Fibroblast of lung (primary cell): ENCODE measurements at regions not wholly inside any gene's neighbourhood (a gene's known extent, or its start where the extent isn't known, plus 50 kb on each side); places are given as distances from the start of the nearest gene placed in this dataset.

Experiments
- DNase-seq, 2 donors: peaks; one replicate each; pipeline versions ENCODE4 v3.0.0 to v3.0.0-alpha.2; 2010; ENCODE audit warnings: low read depth in 2 of 2
- H2AFZ ChIP-seq: 2 replicates; pipeline ENCODE4 v1.5.1; 2012; ENCODE audit warnings: low read length, control low read depth, inconsistent platforms
- H3K27ac ChIP-seq: 2 replicates; pipeline ENCODE4 v1.5.1; 2011; ENCODE audit warnings: low read length, control low read depth; ENCODE audit not compliant: insufficient read depth
- H3K27me3 ChIP-seq: 2 replicates; pipeline ENCODE4 v1.5.1; 2011; ENCODE audit warnings: mild to moderate bottlenecking, low read length; ENCODE audit not compliant: control insufficient read depth, insufficient read depth
- H3K36me3 ChIP-seq: 2 replicates; pipeline ENCODE4 v1.5.1; 2011; ENCODE audit warnings: low read length; ENCODE audit not compliant: control insufficient read depth, insufficient read depth
- H3K4me1 ChIP-seq: 2 replicates; pipeline ENCODE4 v1.5.1; 2011; ENCODE audit warnings: low read length; ENCODE audit not compliant: control insufficient read depth, insufficient read depth; ENCODE audit errors: extremely low read depth
- H3K4me2 ChIP-seq: 2 replicates; pipeline ENCODE4 v1.5.1; 2011; ENCODE audit warnings: low read length, control low read depth; ENCODE audit not compliant: insufficient read depth; ENCODE audit errors: extremely low read depth
- H3K4me3 ChIP-seq, 4 experiments: fragments of 200-600 bp in 1 of 4; sonication (generic) in 1 of 4; replicated peaks in 1 of 4; 2 replicates each; pipeline ENCODE4 v1.5.1; 2011 to 2016; ENCODE audit warnings: low read length in 4 of 4, low read depth in 3 of 4, mild to moderate bottlenecking in 3 of 4, control low read depth in 2 of 4, inconsistent platforms in 1 of 4, mixed read lengths in 1 of 4; ENCODE audit not compliant: insufficient read depth in 1 of 4; ENCODE audit errors: control extremely low read depth in 1 of 4
- H3K79me2 ChIP-seq: 2 replicates; pipeline ENCODE4 v1.5.1; 2012; ENCODE audit warnings: mild to moderate bottlenecking, low read length, inconsistent platforms; ENCODE audit not compliant: control insufficient read depth, insufficient read depth
- H3K9ac ChIP-seq: 2 replicates; pipeline ENCODE4 v1.5.1; 2011; ENCODE audit warnings: mild to moderate bottlenecking, low read length, control low read depth; ENCODE audit not compliant: insufficient read depth
- H3K9me3 ChIP-seq: 2 replicates; pipeline ENCODE4 v1.5.1; 2012; ENCODE audit warnings: low read depth, low read length; ENCODE audit not compliant: control insufficient read depth, insufficient read depth
- H4K20me1 ChIP-seq: 2 replicates; pipeline ENCODE4 v1.5.1; 2011; ENCODE audit warnings: low read length; ENCODE audit not compliant: control insufficient read depth, insufficient read depth; ENCODE audit errors: extremely low read depth
- EZH2 ChIP-seq: IDR thresholded peaks from 2 replicates; pipeline ENCODE4 v1.5.1; 2012; ENCODE audit warnings: low read length, control low read depth, mild to moderate bottlenecking; ENCODE audit errors: missing control alignments
- TF ChIP-seq, protein P1 (sequence below), 2 donors: IDR thresholded peaks in 1 of 2; conservative IDR thresholded peaks in 1 of 2; 1 replicate in 1 of 2; 2 replicates in 1 of 2; pipeline ENCODE4 v1.5.1; 2011 to 2012; ENCODE audit warnings: low read length in 2 of 2, control low read depth in 1 of 2, inconsistent platforms in 1 of 2, low read depth in 1 of 2, mild to moderate bottlenecking in 1 of 2

DNA sequence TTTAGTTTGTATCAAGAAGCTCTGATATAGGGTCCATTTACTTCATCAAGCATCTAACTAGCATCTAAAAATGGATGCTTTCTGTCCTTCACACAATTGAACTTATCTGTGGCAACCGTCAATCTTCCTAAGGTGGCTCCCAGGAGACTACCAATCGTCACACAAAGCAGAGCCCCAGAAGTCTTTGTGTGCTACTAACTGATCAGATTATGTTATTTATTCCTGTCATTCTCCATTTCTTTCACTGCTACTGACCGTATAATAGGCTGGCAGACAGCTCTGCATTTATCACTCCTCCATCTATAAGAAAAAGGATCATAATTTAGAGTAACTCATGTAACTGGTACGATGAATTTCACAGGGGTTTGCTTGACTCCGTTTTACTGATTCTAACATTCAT is 585.0 kb upstream of the NXPH2 start:
- H3K27ac ChIP-seq, result no peak overlapping the region
- TF ChIP-seq, protein P1, sequence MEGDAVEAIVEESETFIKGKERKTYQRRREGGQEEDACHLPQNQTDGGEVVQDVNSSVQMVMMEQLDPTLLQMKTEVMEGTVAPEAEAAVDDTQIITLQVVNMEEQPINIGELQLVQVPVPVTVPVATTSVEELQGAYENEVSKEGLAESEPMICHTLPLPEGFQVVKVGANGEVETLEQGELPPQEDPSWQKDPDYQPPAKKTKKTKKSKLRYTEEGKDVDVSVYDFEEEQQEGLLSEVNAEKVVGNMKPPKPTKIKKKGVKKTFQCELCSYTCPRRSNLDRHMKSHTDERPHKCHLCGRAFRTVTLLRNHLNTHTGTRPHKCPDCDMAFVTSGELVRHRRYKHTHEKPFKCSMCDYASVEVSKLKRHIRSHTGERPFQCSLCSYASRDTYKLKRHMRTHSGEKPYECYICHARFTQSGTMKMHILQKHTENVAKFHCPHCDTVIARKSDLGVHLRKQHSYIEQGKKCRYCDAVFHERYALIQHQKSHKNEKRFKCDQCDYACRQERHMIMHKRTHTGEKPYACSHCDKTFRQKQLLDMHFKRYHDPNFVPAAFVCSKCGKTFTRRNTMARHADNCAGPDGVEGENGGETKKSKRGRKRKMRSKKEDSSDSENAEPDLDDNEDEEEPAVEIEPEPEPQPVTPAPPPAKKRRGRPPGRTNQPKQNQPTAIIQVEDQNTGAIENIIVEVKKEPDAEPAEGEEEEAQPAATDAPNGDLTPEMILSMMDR (conservative IDR thresholded peaks at IDR 0.05 in 1 of 2, IDR thresholded peaks at IDR 0.05 in 1 of 2; ENCODE audit: low read depth in 1 of 2, low read length in 2 of 2), result no peak
- no peak for TF ChIP-seq EZH2
- H3K79me2 ChIP-seq, result no peaks in the 10 kb centered on the region
- H3K36me3 ChIP-seq, result no peaks in the 10 kb centered on the region
- H3K9me3 ChIP-seq, result no peaks in the 10 kb centered on the region
- no peak overlapping the region for H3K4me2 ChIP-seq
- H3K4me1 ChIP-seq, result no peaks in the 10 kb centered on the region
- no peaks in the 10 kb centered on the region for H4K20me1 ChIP-seq
- no peak for DNase-seq
- no peak overlapping the region for H2AFZ ChIP-seq
- H3K4me3 ChIP-seq, result no peak overlapping the region
- no peaks in the 10 kb centered on the region for H3K27me3 ChIP-seq
- no peak overlapping the region for H3K9ac ChIP-seq

DNA sequence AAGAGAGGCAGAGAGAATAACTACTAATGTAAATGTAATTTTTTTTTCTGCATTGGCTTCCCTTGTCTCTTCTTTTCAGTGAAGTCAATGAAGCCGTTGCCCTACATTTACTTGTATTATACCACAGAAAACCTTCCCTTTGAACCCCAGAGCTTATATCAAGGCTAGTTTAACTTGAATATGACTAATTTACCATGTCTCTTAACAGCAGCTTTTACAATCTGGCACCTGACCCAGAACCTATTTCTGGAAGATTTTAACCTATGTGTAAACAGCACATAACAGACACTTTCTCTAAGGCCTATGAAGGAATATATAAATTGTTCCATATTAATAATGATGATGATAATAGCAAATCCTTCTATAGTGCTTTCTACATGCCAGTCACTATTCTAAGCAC is 580.5 kb upstream of the NXPH2 start:
- Histone ChIP-seq H3K79me2 (no peaks in the 10 kb centered on the region), H3K4me1 (no peaks in the 10 kb centered on the region), H3K4me3 (no peak overlapping the region), H3K9me3 (no peaks in the 10 kb centered on the region), H3K36me3 (no peaks in the 10 kb centered on the region), H3K4me2 (no peak overlapping the region), H3K9ac (no peak overlapping the region), H2AFZ (no peak overlapping the region), H3K27me3 (no peaks in the 10 kb centered on the region), H3K27ac (no peak overlapping the region), H4K20me1 (no peaks in the 10 kb centered on the region)
- TF ChIP-seq, protein P1 (conservative IDR thresholded peaks at IDR 0.05 in 1 of 2, IDR thresholded peaks at IDR 0.05 in 1 of 2; ENCODE audit: low read depth in 1 of 2, low read length in 2 of 2), result no peak
- no peak for TF ChIP-seq EZH2
- DNase-seq, result no peak

DNA sequence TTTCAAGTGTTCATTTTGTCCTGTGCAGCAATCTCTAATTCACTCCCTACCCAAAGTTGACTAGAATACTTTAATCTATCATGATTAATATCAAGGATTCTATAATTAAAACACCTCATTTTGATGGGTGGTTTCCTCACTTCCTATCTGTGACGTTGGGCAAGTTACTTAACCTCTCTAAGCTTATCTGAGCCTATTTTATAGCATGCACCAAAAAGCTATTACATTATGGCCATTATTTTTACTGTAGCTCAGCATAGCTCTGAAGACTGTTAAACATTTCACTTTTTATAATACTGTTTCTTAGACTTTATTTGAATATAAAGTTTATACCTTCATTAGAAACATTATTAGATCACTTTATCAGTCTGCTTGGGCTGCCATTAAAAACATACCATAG is 579.6 kb upstream of the NXPH2 start:
- H3K9me3 ChIP-seq, result no peaks in the 10 kb centered on the region
- no peaks in the 10 kb centered on the region for H4K20me1 ChIP-seq
- H3K9ac ChIP-seq, result no peak overlapping the region
- no peaks in the 10 kb centered on the region for H3K79me2 ChIP-seq
- no peak overlapping the region for H3K4me2 ChIP-seq
- H3K4me3 ChIP-seq, result no peak overlapping the region
- H3K27me3 ChIP-seq, result no peaks in the 10 kb centered on the region
- no peak overlapping the region for H3K27ac ChIP-seq
- TF ChIP-seq, protein P1 (conservative IDR thresholded peaks at IDR 0.05 in 1 of 2, IDR thresholded peaks at IDR 0.05 in 1 of 2; ENCODE audit: low read depth in 1 of 2, low read length in 2 of 2), result no peak
- no peak for DNase-seq
- H3K4me1 ChIP-seq, result no peaks in the 10 kb centered on the region
- H3K36me3 ChIP-seq, result no peaks in the 10 kb centered on the region
- H2AFZ ChIP-seq, result no peak overlapping the region
